Inflammatory macrophage treated with lipopolysaccharide for 1 hour (primary cell): ENCODE measurements at regions not wholly inside any gene's neighbourhood (a gene's known extent, or its start where the extent isn't known, plus 50 kb on each side); places are given as distances from the start of the nearest gene placed in this dataset.
"Not testable (repeated sequence)": the region's sequence is repeated elsewhere in the genome, so short reads cannot be mapped to it uniquely, and the experiment has no call there.

Source experiments
- DNase-seq, 2 donors: peaks; one replicate each; pipeline ENCODE4 v3.0.0-alpha.2; 2020 to 2022

DNA sequence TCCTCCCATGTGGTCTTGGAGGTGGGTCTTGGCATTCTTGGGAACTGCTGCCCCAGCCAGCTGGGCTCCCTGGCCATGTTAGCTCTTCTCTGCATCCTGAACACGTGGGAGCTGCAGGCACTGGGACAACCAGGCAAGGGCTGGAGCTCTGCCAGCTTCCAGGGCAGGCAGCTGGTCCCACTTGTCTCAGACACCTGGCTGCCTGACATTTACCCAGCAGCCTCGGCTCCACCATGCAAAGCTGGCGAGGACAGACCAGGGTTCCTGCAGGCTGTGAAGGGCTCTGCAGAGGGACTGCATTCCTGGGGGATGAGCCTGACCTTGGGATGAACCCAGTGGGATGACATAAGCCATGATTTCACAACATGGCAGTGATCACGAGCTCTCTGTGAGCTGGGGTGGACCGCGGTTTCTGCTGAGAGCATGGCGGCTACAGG, 99.0 kb upstream of the TSHZ3 start:
- DNase-seq, result no peak

DNA sequence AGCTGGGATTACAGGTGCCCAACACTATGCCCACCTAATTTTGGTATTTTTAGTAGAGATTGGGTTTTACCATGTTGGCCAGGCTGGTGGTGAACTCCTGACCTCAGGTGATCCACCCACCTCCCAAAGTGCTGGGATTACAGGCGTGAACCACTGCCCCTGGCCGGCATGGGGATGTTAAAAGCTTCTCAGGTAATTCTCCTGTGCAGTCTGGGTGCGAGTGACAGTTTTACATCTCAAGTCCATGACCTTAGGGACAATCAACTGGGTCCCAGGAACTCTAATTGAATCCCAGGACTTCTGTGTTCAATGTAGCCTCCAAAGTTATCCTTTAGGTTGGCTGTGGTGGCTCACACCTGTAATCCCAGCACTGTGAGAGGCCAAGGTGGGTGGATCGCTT, 100.1 kb upstream of the TSHZ3 start:
- no peak for DNase-seq

DNA sequence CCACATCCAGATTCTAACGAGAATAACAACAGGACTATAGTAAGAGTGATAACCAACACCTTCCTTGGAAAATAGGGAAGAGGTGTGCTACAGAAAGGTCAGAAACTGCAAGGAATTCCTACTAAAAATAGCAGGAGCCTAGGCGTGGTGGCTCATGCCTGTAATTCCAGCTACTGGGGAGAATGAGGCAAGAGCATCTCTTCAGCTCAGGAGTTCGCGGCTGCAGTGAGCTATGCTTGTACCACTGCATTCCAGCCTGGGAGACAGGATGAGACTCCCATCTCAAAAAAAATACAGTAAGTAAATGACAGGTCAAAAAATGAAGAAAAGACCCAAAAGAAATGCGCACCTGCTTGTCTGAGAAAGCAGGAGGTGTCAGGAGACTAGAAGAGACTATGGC, 101.5 kb upstream of the TSHZ3 start:
- no peak for DNase-seq

DNA sequence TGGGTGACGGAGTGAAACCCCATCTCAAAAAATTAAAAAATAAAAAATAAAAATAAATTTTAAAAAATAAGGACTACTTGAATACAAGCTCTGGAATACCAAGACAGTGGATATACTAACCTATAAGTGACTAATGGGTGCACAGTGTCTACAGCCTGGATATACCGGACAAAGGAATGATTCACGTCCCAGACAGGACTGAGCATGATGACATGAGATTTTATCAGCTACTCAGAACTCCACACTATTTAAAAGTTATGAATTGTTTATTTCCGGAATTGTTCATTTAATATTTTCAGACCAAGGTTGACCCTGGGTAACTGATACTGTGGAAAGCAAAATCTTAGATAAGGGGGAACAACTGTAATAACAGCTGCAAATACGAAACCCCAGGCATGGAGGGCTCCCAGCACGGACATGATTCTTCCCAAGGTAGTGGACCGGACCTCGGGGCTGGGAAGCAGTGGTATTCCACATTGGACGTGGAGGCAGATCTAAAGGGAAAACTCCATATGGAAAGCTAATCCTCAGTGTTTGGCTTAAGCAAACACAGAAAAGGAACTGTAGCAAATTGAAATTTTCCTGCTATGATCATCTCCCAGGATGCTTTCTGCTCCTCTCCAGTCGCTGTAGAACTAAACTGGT, 102.6 kb upstream of the TSHZ3 start:
- DNase-seq, result no peak

DNA sequence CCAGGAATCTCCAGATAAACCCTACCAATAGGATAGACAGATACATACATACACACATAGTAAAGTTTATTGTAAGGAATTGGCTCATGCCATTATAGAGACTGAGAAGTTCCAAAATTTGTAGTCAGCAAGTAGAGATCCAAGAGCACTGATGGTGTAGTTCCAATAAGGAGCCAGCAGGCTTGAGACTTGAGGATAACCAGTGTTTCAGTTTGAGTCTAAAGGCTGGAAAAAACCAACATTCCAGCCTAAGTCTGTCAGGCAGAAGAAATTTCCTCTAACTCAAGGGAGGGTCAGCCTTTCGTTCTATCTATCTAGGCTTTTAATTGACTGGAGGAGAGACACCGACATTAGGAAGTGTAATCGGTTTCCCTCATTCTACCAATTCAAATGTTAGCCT, 110.2 kb upstream of the TSHZ3 start:
- no peak for DNase-seq

DNA sequence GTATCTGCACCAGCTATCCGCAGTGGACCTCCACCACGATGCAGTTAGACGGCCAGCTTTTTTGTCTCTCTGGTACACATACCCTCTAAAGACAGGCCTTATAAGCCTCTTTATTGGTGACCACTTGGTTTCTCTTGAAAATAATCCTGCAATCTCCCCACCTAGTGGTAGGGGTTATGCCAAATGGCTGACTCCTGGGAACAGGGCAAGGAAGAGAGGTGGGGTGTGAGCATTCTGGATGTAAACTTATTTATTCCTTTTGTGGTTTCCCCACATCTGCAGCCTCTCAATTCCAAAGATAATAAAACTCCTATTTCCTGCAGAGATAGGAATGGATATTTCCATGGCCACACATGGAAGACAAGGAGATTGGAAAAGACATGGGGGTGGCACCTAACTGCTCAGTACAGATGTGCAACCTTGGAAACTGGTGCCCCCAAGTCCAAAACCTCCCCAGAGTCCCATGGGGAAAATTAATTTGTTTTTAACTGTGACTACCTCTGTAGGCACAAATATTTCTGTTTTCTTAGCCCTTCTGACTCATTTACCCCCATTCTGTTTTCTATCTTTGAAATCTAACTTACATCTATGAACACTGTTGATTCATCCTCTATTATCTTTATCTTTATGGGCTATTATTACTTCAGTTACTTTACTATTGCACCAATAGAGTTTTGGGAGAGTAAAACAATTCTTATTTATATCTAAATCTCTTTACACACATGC, 112.7 kb upstream of the TSHZ3 start:
- no peak for DNase-seq

DNA sequence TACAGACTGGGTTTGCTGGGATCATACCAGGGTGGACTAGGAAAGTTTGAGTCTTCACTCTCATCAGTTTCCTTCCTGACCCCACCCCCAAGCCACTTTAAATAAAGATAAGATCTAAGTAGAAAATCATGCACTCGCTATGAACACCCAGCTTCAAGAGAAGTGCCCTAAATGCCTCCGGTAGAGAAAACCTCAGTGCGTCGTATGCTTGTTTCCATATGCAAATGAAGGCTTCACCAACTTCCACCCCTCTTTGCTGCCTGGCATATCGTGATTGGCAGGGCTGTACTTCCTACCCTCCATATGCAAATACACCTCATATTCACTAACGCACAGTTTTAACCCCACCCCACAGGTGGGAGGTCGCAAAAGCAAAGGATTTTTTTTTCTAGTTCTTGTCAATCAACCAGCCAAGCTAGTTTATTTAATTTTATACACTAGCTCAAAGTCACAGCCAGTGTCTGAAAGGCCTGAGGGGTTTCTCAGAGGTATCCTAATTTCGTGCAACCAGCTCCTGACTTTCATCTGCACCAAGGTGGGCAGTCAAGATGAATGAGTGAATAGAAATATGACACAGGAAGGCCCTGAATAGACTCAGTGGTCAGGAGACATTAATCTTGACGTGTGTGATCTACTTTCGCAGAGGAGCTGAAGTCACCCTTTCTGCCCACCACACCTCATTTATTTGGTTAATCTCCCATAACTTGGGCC, 121.1 kb upstream of the TSHZ3 start:
- no peak for DNase-seq

DNA sequence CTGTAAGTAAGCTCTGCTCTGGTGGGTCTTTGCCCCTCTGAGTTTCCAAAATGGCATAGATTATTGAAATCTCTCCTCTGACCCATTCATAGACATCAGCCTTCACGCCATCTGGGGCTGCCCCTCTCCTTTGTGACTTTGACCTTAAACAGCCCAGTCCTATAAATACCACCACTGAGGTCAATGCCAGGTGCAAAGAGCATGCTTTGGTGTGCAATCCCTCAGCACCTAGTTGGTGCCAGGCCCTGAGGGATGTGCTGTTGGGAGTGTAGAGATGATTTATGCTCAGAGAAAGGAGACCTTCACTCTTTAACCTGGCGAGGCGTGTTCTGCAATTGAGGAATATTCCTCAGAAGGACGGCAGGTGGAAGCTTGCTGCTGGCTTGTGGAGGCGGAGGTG, 121.7 kb upstream of the TSHZ3 start:
- DNase-seq, result no peak

DNA sequence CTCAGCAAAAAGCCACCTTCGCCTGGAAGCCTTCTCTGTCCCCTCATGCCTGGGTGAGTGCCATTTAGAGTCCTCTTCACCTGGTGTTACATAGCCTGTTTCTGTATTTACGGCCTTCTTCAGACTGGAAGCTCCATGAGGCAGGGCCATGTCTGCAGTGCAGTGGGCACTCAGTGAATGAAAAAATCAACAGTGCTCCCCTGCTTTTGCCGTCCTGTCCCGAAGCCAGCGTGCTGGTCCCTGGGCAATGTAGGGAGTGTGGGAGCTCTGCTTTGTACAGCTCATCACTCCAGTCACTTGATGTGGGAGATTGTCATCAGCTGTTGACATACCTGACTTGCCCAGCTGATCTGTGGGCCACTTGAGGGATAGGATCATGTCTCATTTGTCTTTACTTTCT, 129.0 kb upstream of the TSHZ3 start:
- no peak for DNase-seq

DNA sequence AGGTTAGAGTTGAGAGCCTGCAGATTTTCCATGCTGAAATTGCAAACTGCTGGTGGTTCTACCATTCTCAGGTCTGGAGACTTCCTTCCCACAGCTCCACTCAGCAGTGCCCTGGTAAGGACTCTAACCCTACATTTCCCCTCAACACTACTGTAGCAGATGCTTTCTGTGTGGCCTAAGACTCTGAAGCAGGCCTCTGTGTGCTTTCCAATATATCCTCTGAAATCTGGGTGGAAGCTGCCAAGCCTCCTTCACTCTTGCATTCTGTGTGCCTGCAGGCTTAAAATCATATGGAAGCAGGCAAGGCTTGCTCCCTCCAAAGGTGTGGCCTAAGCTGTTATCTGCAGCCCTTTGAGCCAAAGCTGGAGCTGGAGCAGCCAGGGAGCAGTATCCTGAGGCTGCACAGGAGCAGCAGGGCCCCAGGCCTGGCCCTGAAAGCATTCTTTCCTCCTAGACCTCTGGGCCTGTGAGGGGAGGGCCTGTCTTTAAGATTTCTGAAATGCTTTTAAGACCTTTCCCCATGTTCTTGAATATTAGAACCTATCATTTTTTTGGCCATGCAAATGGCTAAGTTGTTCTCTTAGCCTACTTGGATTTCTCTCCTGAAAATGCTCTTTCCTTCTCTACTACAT, 134.1 kb upstream of the TSHZ3 start:
- no peak for DNase-seq

DNA sequence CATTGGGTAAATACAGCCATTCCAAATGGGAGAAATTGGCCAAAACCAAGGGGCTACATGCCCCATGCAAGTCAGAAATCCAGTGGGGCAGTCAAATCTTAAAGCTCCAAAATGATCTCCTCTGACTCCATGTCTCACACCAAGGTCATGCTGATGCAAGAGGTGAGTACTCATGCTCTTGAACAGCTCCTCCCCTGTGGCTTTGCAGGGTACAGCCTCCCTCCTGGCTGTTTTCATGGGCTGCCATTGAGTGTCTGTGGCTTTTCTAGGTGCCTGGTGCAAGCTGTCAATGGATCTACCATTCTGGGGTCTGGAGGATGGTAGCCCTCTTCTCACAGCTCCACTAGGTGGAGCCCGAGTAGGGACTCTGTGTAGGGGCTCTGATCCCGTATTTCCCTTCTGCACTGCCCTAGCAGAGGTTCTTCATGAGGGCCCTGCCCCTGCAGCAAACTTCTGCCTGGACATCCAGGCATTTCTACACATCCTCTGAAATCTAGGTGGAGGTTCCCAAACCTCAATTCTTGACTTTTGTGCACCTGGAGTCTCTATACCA, 135.7 kb upstream of the TSHZ3 start:
- not testable (repeated sequence) for DNase-seq

DNA sequence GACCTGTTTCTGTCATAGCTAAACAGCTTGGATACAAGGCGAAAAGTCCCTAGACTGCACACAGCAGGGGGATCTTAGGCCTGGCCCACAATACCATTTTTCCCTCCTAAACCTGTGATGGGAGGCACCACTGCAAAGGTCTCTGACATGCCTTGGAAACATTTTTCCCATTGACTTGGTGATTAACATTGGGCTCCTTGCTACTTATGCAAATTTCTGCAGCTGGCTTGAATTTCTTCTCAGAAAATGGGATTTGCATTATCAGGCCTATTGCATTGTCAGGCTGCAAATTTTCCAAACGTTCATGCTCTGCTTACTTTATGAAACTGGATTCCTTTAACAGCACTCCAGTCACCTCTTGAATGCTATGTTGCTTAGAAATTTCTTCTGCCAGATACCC, 136.2 kb upstream of the TSHZ3 start:
- no peak for DNase-seq

DNA sequence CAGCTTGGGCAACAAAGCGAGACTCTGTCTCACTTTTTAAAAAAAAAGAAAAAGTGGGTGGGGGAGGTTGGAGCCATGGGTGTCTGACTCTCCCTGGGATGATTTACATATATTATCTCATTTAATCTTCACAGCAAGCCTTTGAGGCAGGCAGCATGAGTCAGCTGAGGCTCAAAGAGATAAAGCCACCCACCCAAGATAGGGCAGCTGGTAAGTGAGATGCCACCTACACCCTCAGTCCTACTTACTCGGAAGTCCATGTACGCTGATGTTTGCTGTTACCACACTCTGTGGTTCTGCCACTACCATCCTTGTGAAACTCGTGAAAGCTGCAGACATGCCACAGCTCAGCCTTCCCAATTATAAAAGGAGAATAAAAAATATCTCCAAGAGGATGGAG, 142.0 kb upstream of the TSHZ3 start:
- DNase-seq, result peak in 1 of 2 donors; percentile 13

DNA sequence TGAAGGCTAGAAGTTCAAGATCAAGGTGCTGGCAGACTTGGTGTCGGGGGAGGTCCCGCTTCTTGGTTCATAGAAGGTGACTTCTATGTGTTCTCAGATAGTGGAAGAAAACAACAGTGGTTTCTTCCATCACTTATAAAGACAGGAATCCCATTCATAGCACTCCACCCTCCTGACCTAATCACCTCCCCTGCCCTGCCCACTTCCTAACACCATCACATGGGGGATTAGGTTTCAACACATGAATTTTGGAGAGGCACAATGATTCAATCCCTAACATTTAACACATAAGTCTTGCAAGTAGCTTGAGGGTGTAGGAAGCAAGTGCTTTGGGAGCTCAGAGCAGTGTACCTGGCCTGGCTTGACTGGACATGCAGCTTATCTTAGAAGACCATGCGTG, 142.8 kb upstream of the TSHZ3 start:
- DNase-seq, result no peak

DNA sequence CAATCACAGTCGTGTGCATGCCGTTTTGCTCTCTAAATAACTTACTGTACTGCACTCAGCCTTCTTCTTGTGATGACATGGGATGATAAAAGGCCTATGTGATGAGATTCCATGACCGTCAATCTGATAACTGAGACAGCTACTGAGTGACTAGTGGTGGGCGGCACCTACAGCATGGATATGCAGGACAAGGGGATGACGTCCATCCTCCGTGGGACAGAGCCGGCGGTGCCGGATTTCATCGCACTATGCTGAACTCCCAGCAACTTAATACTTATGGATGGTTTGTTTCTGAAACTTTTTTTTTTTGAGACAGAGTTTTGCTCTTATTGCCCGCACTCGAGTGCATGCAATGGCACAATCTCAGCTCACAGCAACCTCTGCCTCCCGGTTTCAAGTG, 146.8 kb upstream of the TSHZ3 start:
- no peak for DNase-seq

DNA sequence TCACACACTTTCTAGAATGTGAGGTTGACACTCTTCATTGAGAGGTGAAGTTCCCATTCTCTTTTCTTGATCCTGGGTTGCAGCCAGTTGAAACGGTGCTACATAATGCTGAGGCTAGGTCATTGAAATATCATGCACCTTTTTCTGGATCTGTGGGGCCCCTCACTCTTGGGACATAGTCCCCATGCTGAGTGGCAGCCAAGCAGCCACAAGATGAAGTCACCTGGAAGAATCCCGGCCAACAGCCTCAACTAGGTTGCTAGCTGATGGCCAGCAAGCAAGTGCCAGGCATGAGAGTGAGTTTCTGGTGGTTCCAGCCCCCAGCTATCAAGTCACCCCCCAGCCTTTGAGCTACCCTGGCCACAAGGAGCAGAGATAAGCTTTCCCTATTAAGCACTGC, 148.5 kb upstream of the TSHZ3 start:
- DNase-seq, result no peak

DNA sequence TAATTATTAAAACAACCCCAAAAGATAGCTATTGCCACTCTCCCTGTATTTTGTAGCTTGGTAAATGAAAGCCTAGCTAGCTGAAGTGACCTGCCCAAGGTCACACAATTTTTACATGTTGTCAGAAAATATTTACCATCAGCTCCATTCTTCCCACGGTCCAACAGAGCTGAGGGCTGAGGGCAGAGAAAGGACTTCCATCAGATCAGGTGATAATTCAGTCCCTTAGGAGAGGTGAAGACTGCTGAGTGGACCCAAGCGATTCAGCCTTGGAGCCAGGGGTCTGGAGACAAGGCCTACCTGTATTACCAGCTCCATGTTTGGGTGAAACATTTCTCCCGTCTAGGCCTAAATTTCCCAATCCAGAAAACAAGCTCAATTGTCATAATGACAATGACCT, 149.5 kb upstream of the TSHZ3 start:
- DNase-seq, result no peak

DNA sequence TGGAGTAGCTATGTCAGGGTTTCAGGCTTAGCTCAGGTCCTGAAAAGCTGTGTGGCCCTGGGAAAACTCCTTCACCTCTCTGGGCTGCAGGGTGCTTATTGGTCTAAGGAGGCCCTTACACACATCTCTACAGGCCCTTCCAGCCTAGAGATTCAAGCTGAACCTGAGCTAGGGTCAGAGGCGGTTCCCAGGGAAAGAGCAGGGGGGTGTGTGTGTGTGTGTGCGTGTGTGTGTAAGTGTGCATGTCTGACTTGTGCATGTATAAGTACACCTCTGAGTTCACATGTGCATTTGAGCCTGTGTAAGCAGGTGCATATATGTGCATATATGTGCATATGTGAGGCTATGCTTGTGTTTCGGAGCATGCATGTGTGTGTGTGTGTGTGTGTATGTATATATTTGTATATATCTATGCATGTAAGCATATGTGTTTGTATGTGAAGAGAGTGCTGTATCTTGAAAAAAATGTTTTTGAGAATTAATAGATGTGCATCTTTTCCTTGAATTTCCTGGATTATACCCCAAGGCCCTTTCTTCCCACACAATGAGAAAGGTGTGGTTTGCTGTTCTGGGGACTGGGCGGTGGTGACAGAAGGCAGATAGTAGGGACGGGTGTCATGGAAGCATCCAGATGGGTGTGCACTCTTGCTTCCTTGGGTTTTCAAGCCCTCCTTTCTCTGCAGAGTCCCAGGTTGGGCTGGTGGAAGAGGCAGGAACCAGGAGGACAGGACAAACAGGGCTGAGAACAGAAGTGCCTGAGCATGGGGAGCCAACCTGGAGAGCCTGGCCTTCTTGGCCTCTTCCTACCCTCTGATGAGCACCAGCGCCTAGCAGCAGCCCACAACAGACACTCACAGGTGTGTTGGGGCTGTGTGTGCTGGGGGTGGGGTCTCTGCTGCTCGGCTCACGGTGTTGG, 150.3 kb upstream of the TSHZ3 start:
- no peak for DNase-seq

DNA sequence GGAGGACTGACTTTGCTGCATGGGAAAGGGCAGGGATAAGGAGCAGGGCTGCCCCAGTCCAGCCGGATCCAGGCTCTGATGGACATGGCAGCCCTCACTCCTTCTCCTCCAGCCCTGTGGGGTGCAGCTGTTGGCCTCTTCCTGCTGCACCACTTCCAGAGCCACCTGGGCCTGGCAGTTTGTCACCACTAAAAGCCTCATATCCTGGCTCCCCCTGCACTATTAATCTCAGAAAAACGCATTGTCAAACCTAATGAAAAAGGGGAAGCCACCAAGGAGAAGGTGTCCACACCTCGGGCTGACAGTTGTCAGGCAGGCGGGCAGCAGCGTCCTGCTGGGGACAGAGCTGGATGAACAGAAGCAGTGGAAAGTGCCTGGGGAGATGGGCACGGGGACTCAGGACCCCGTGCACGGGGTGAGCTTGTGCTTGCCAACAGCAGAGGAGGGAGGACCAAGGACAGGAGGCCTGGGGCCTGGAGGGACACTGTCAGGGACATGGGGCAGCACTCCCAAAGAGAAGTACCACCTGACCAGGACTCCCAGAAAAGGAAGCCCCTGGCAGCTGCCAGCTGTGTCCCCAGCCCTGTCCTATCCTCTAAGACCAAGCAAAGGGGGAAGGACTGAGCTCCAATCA, 151.1 kb upstream of the TSHZ3 start:
- DNase-seq, result no peak

DNA sequence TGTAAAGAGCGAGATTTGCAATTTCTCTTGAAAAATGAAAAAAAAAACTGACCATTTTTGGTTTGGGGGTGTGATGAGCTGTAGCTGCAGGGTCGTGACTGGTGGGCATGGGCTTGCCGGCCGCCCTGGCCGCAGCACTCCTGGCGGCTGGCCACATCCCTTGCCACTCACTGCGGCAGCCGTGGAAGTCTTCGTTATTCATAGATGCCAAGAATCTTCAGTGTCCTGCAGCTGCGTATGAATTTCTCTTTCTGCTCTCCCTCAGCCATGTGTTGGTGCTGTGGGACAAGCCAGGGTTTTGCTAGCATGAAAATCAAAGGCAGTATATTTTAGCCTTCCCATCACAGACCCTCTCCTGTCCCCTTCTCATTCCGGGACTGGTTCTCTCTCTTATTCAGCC, 151.7 kb upstream of the TSHZ3 start:
- no peak for DNase-seq

DNA sequence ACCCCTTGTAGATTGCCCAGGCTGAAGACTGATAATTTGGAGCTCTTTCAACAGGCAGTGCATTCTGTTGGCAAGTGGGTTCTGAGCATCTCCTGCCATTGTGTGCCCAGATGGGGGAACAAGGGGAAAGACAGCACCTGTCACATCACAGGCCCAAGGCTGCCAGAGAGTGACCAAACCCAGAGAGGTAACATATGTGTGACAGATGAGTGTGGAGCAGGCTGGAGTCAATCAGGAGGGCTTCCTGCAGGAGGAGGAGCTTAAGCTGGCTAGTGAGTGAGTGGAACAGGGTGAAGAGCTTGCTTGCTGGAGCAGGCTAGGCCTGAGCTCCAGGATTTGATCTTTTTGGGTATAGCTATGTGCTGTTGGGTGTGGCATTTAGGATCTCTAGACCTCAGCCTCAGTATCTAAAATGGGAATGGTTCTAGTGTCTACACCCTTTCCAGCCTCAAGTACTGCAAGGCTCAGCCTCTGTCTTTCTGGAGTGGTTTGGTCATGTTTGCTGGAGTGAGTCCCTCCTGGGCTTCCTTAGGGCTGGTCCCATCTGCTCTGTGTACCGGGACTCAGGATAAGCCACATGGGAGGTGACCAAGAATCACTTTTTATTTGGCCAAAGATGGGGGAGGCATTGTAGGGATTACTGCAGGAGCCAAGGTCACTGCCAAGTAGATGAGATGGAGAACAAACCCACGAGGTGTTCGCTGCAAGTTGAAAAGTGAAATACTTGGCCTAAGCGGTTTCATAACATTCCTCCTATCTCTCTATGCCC, 152.4 kb upstream of the TSHZ3 start:
- DNase-seq, result no peak
